HL-60 (cell line): ENCODE measurements at regions not wholly inside any gene's neighbourhood (a gene's known extent, or its start where the extent isn't known, plus 50 kb on each side); places are given as distances from the start of the nearest gene placed in this dataset.

Experiments
- DNase-seq, 2 experiments: peaks; one replicate each; pipeline ENCODE4 v3.0.0-alpha.2; 2010 to 2020; ENCODE audit warnings: low read depth in 1 of 2, low spot score in 1 of 2
- H3K27ac ChIP-seq: fragments of 250-450 bp; sonication (Bioruptor Pico); replicated peaks from 2 replicates; pipeline ENCODE4 v1.5.1; 2020; ENCODE audit warnings: mild to moderate bottlenecking, moderate library complexity
- H3K27me3 ChIP-seq: fragments of 250-450 bp; sonication (Bioruptor Pico); 2 replicates; pipeline ENCODE4 v1.5.1; 2021; ENCODE audit warnings: mild to moderate bottlenecking, moderate library complexity; ENCODE audit not compliant: insufficient read depth, poor library complexity, severe bottlenecking
- H3K4me3 ChIP-seq: replicated peaks from 2 replicates; pipeline ENCODE4 v1.5.1; 2011; ENCODE audit warnings: mild to moderate bottlenecking, control low read depth, low read length; ENCODE audit not compliant: insufficient read depth
- GABPA ChIP-seq: IDR thresholded peaks from 2 replicates; pipeline ENCODE4 v1.6.1; 2012; ENCODE audit warnings: low read depth
- POLR2AphosphoS5 ChIP-seq: IDR thresholded peaks from 2 replicates; pipeline ENCODE4 v1.6.1; 2012; ENCODE audit warnings: low read depth
- SPI1 ChIP-seq: IDR thresholded peaks from 2 replicates; pipeline ENCODE4 v1.6.1; 2012; ENCODE audit warnings: low read depth, mild to moderate bottlenecking, borderline replicate concordance
- TF ChIP-seq, protein P1 (sequence below): IDR thresholded peaks from one replicate; pipeline ENCODE4 v1.5.1; 2011; ENCODE audit warnings: low read length, control low read depth, inconsistent platforms; ENCODE audit not compliant: insufficient read depth
- TF ChIP-seq, protein P2 (sequence below): IDR thresholded peaks from 2 replicates; pipeline ENCODE4 v1.6.1; 2012; ENCODE audit warnings: low read depth; ENCODE audit not compliant: insufficient replicate concordance

DNA sequence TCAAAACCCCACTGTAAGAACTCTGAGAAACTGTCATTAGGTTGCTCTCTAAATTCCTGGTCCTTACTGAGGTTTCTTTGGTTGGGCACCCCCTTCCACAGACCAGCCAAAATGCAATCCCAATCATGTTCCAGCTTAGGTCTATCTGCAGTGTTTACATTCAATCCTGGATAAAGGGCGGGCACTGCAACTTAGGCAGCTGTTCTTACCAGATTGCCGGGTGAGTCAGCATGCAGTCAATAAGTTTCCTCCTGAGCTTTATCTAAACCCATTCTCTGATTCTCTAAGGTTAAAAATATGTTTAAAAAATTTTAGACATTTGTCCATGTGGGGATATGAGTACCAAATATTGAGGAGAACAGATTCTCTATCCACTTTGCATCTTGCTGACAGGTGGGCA lies 197.8 kb downstream of the HAO1 start:
- no peak overlapping the region for H3K27ac ChIP-seq
- no peak for DNase-seq

DNA sequence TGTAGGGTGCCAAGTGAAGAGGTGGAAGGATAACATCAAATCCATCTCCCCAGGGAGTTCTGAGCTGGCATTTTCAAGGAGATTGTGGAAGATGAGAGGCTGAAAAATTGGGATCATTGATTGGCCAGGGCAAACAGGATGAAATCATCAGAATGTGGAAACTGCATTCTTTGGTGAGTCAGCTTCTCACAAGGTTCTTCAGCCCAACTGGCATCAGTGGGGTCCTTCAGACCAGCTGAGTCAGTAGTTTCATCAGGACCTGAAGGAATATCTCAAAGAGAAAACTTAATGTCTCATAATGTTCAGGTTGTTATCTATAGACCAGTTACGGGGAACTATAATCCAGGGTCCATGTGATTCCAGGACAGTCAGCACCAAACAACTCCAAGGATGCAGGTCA lies 195.8 kb downstream of the HAO1 start:
- Histone ChIP-seq H3K4me3 (no peak overlapping the region), H3K27me3 (no peaks in the 10 kb centered on the region), H3K27ac (no peak overlapping the region)
- DNase-seq, result no peak
- TF ChIP-seq GABPA (no peak), SPI1 (no peak), POLR2AphosphoS5 (no peak)
- TF ChIP-seq, protein P1, sequence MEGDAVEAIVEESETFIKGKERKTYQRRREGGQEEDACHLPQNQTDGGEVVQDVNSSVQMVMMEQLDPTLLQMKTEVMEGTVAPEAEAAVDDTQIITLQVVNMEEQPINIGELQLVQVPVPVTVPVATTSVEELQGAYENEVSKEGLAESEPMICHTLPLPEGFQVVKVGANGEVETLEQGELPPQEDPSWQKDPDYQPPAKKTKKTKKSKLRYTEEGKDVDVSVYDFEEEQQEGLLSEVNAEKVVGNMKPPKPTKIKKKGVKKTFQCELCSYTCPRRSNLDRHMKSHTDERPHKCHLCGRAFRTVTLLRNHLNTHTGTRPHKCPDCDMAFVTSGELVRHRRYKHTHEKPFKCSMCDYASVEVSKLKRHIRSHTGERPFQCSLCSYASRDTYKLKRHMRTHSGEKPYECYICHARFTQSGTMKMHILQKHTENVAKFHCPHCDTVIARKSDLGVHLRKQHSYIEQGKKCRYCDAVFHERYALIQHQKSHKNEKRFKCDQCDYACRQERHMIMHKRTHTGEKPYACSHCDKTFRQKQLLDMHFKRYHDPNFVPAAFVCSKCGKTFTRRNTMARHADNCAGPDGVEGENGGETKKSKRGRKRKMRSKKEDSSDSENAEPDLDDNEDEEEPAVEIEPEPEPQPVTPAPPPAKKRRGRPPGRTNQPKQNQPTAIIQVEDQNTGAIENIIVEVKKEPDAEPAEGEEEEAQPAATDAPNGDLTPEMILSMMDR, result no peak
- TF ChIP-seq, protein P2, sequence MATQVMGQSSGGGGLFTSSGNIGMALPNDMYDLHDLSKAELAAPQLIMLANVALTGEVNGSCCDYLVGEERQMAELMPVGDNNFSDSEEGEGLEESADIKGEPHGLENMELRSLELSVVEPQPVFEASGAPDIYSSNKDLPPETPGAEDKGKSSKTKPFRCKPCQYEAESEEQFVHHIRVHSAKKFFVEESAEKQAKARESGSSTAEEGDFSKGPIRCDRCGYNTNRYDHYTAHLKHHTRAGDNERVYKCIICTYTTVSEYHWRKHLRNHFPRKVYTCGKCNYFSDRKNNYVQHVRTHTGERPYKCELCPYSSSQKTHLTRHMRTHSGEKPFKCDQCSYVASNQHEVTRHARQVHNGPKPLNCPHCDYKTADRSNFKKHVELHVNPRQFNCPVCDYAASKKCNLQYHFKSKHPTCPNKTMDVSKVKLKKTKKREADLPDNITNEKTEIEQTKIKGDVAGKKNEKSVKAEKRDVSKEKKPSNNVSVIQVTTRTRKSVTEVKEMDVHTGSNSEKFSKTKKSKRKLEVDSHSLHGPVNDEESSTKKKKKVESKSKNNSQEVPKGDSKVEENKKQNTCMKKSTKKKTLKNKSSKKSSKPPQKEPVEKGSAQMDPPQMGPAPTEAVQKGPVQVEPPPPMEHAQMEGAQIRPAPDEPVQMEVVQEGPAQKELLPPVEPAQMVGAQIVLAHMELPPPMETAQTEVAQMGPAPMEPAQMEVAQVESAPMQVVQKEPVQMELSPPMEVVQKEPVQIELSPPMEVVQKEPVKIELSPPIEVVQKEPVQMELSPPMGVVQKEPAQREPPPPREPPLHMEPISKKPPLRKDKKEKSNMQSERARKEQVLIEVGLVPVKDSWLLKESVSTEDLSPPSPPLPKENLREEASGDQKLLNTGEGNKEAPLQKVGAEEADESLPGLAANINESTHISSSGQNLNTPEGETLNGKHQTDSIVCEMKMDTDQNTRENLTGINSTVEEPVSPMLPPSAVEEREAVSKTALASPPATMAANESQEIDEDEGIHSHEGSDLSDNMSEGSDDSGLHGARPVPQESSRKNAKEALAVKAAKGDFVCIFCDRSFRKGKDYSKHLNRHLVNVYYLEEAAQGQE, result no peak

More for the DNA sequence above, 197.8 kb downstream of the HAO1 start:
- Histone ChIP-seq H3K4me3 (no peak overlapping the region), H3K27me3 (no peaks in the 10 kb centered on the region)
- TF ChIP-seq, protein P1, result no peak
- TF ChIP-seq, protein P2, result no peak
- no peak for TF ChIP-seq GABPA
- no peak for TF ChIP-seq POLR2AphosphoS5
- TF ChIP-seq SPI1, result no peak

DNA sequence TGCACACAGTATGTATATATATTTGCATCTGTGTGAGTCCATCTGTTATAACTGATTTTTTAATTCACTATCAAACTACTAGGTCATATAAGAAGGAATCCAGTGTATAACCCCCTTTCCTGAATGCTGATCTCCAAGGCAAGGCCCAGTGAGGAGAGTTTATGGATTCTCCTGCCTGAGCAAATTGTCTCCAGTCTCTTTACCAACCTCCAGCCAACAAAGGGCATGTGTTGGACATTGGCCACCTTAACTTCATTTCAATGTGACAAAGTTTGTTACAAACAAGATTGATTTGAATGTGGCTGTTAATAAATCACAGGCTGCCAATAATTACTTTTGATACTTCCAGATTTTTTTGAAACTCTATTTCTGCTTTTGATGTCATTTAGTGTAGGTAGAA lies 191.6 kb downstream of the HAO1 start:
- no peak overlapping the region for H3K27ac ChIP-seq
- no peaks in the 10 kb centered on the region for H3K27me3 ChIP-seq
- no peak overlapping the region for H3K4me3 ChIP-seq
- DNase-seq, result no peak
- TF ChIP-seq, protein P1, result no peak
- TF ChIP-seq GABPA (no peak), SPI1 (no peak), POLR2AphosphoS5 (no peak)
- TF ChIP-seq, protein P2, result no peak
